Vagina (tissue), 2 donors: ENCODE measurements at regions not wholly inside any gene's neighbourhood (a gene's known extent, or its start where the extent isn't known, plus 50 kb on each side); places are given as distances from the start of the nearest gene placed in this dataset.

Source experiments
- POLR2A ChIP-seq, 2 donors: fragments of 450-650 bp; IDR thresholded peaks; one replicate each; pipeline ENCODE4 v1.6.1; 2017; ENCODE audit warnings: antibody characterized with exemption in 2 of 2, mild to moderate bottlenecking in 2 of 2, moderate library complexity in 2 of 2
- POLR2AphosphoS5 ChIP-seq, 2 donors: sonication (generic); formaldehyde crosslinking; IDR thresholded peaks; one replicate each; pipeline ENCODE4 v1.9.0; 2017; ENCODE audit warnings: antibody characterized with exemption in 2 of 2, mild to moderate bottlenecking in 2 of 2, low read depth in 1 of 2; ENCODE audit not compliant: insufficient read depth in 1 of 2
- TF ChIP-seq, protein P1 (sequence below), 3 experiments: fragments of 450-650 bp in 2 of 3; fragments of 200-600 bp in 1 of 3; sonication (generic) in 1 of 3; IDR thresholded peaks; one replicate each; pipeline ENCODE4 v1.5.1; 2017 to 2019; ENCODE audit warnings: antibody characterized with exemption in 3 of 3, mild to moderate bottlenecking in 2 of 3, moderate library complexity in 2 of 3

- TF ChIP-seq, protein P1, sequence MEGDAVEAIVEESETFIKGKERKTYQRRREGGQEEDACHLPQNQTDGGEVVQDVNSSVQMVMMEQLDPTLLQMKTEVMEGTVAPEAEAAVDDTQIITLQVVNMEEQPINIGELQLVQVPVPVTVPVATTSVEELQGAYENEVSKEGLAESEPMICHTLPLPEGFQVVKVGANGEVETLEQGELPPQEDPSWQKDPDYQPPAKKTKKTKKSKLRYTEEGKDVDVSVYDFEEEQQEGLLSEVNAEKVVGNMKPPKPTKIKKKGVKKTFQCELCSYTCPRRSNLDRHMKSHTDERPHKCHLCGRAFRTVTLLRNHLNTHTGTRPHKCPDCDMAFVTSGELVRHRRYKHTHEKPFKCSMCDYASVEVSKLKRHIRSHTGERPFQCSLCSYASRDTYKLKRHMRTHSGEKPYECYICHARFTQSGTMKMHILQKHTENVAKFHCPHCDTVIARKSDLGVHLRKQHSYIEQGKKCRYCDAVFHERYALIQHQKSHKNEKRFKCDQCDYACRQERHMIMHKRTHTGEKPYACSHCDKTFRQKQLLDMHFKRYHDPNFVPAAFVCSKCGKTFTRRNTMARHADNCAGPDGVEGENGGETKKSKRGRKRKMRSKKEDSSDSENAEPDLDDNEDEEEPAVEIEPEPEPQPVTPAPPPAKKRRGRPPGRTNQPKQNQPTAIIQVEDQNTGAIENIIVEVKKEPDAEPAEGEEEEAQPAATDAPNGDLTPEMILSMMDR (IDR thresholded peaks at IDR 0.05), result no peak
- TF ChIP-seq POLR2AphosphoS5 (IDR thresholded peaks at IDR 0.05; ENCODE audit: insufficient read depth in 1 of 2, low read depth in 1 of 2) (no peak), POLR2A (IDR thresholded peaks at IDR 0.05) (no peak)
Measured at GRCh38 chr1:29444782-29445729, 208.7 kb downstream of the PTPRU start.
